ENCODE measurements at regions not wholly inside any gene's neighbourhood (a gene's known extent, or its start where the extent isn't known, plus 50 kb on each side); places are given as distances from the start of the nearest gene placed in this dataset.

GRCh38 chr4:129322920-129323319, 227.0 kb downstream of the C4orf33 start:
- Histone ChIP-seq H3K4me3 (ENCODE audit: low read depth in 1 of 3, low read length in 3 of 3) (no peak overlapping the region), H3K9me3 (ENCODE audit: control insufficient read depth in 4 of 4, low read length in 3 of 4) (no peaks in the 10 kb centered on the region), H3K27me3 (ENCODE audit: control insufficient read depth in 4 of 4, insufficient read depth in 4 of 4, low read length in 3 of 4) (no peaks in the 10 kb centered on the region), H3K36me3 (ENCODE audit: control insufficient read depth in 4 of 4, insufficient read depth in 3 of 4, low read depth in 1 of 4, low read length in 3 of 4) (no peaks in the 10 kb centered on the region), H3K27ac (ENCODE audit: low read depth in 1 of 2, low read length in 2 of 2) (no peak overlapping the region), H3K4me1 (ENCODE audit: control insufficient read depth in 4 of 4, insufficient read depth in 4 of 4, low read length in 3 of 4) (no peaks in the 10 kb centered on the region), H3K9ac (ENCODE audit: low read depth in 1 of 2, low read length in 2 of 2) (no peak overlapping the region)
- DNase-seq (ENCODE audit: low spot score): no peak
- WGBS: 49% methylated on average over 4 of the region's 4 CpGs
- TF ChIP-seq TAF1 (conservative IDR thresholded peaks at IDR 0.05) (no peak), SP1 (IDR thresholded peaks at IDR 0.05) (no peak), MAX (IDR thresholded peaks at IDR 0.05) (no peak), NR2F2 (IDR thresholded peaks at IDR 0.05) (no peak), FOXA1 (IDR thresholded peaks at IDR 0.05) (no peak), JUND (IDR thresholded peaks at IDR 0.05) (no peak), ATF3 (IDR thresholded peaks at IDR 0.05) (no peak), ZBTB33 (IDR thresholded peaks at IDR 0.05) (no peak), HNF4G (IDR thresholded peaks at IDR 0.05) (no peak), REST (IDR thresholded peaks at IDR 0.05) (no peak), EGR1 (IDR thresholded peaks at IDR 0.05; ENCODE audit: low read depth in 2 of 2) (no peak), FOXA2 (IDR thresholded peaks at IDR 0.05) (no peak), CTCF (IDR thresholded peaks at IDR 0.05; ENCODE audit: low read depth, low read length, missing input control) (no peak), HNF4A (conservative IDR thresholded peaks at IDR 0.05) (no peak), RXRA (IDR thresholded peaks at IDR 0.05) (no peak), GABPA (IDR thresholded peaks at IDR 0.05 in 1 of 2, conservative IDR thresholded peaks at IDR 0.05 in 1 of 2) (no peak)

- Histone ChIP-seq H3K4me3 (ENCODE audit: low read depth in 1 of 3, low read length in 3 of 3) (no peak overlapping the region), H3K27me3 (ENCODE audit: control insufficient read depth in 4 of 4, insufficient read depth in 4 of 4, low read length in 3 of 4) (no peaks in the 10 kb centered on the region), H3K27ac (ENCODE audit: low read depth in 1 of 2, low read length in 2 of 2) (no peak overlapping the region), H3K9ac (ENCODE audit: low read depth in 1 of 2, low read length in 2 of 2) (no peak overlapping the region), H3K36me3 (ENCODE audit: control insufficient read depth in 4 of 4, insufficient read depth in 3 of 4, low read depth in 1 of 4, low read length in 3 of 4) (no peaks in the 10 kb centered on the region), H3K9me3 (ENCODE audit: control insufficient read depth in 4 of 4, low read length in 3 of 4) (no peaks in the 10 kb centered on the region), H3K4me1 (ENCODE audit: control insufficient read depth in 4 of 4, insufficient read depth in 4 of 4, low read length in 3 of 4) (no peaks in the 10 kb centered on the region)
- WGBS: 81% methylated on average over 4 of the region's 4 CpGs
- no peak for DNase-seq (ENCODE audit: low spot score)
- TF ChIP-seq HNF4A (conservative IDR thresholded peaks at IDR 0.05): no peak
- no peak for TF ChIP-seq MAX (IDR thresholded peaks at IDR 0.05)
- no peak for TF ChIP-seq FOXA1 (IDR thresholded peaks at IDR 0.05)
- no peak for TF ChIP-seq HNF4G (IDR thresholded peaks at IDR 0.05)
- TF ChIP-seq TAF1 (conservative IDR thresholded peaks at IDR 0.05): no peak
- TF ChIP-seq YY1 (IDR thresholded peaks at IDR 0.05): no peak
- no peak for TF ChIP-seq NR2F2 (IDR thresholded peaks at IDR 0.05)
- TF ChIP-seq JUND (IDR thresholded peaks at IDR 0.05): no peak
- no peak for TF ChIP-seq RXRA (IDR thresholded peaks at IDR 0.05)
- TF ChIP-seq EGR1 (IDR thresholded peaks at IDR 0.05; ENCODE audit: low read depth in 2 of 2): no peak
- TF ChIP-seq CTCF (IDR thresholded peaks at IDR 0.05; ENCODE audit: low read depth, low read length, missing input control): no peak
- no peak for TF ChIP-seq FOXA2 (IDR thresholded peaks at IDR 0.05)
- TF ChIP-seq SP1 (IDR thresholded peaks at IDR 0.05): no peak
- no peak for TF ChIP-seq ZBTB33 (IDR thresholded peaks at IDR 0.05)
- TF ChIP-seq RAD21 (IDR thresholded peaks at IDR 0.05): no peak
- TF ChIP-seq ATF3 (IDR thresholded peaks at IDR 0.05): no peak
These were observed 227.7 kb downstream of the C4orf33 start for GRCh38 chr4:129323658-129324057.
